Hepatic stellate cell (primary cell): ENCODE measurements at regions not wholly inside any gene's neighbourhood (a gene's known extent, or its start where the extent isn't known, plus 50 kb on each side); places are given as distances from the start of the nearest gene placed in this dataset.
"Not testable (repeated sequence)": the region's sequence is repeated elsewhere in the genome, so short reads cannot be mapped to it uniquely, and the experiment has no call there.

Experiments used
- DNase-seq: peaks from one replicate; pipeline ENCODE4 v3.0.0; 2011; ENCODE audit warnings: low spot score

DNA sequence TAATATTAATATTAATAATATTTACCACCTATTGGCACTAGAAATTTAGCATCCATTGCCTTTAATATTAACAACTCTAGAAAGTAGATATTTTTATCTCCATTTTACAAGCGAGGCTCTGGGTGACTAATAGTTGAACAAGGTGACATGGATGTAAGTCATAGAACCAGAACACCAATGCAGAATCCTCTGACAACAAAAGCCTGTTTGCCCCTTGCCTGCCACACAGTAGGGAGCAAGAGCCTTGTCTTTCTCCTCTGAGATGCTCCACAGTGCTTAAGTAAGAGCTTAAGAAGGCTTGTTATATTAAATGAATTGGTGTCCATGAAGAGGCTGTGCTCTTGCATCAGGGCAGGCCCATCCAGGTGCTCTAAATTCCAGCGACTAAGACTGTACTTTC lies 51.2 kb upstream of the LBX1 start:
- no peak for DNase-seq

DNA sequence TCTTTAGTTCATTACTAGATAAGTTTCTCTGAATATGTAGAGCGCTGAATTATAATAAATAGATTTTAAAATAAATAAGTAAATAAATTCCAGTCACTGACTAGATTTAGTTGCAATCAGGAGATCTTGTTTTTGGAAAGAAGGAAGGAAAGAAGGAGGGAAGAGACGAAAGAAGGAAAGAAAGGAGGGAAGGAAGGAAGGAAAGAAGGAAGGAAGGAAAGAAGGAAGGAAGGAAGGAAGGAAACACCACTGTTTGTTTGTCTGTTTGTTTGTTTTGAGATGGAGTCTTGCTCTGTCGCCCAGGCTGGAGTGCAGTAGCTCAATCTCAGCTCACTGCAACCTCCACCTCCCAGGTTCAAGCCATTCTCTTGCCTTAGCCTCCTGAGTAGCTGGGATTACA lies 51.7 kb upstream of the LBX1 start:
- not testable (repeated sequence) for DNase-seq

DNA sequence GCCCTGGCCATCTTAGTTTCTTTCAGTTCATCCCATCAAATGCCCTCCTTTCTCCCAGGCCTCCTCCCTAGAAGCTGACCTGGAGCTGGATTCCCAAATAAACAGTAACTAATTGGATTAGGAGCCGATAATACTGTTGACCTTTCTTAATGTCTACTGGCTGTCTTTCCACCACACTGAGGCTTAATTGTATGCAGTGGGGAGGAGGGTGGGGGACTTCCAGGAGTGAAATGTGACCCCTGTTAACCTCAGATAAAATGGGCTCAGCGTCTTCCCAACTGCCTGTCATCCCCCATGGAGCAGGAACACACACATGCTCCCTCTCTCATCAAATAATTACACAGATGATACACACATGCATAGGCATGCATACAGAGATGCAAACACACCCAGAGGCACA lies 53.7 kb upstream of the LBX1 start:
- no peak for DNase-seq

DNA sequence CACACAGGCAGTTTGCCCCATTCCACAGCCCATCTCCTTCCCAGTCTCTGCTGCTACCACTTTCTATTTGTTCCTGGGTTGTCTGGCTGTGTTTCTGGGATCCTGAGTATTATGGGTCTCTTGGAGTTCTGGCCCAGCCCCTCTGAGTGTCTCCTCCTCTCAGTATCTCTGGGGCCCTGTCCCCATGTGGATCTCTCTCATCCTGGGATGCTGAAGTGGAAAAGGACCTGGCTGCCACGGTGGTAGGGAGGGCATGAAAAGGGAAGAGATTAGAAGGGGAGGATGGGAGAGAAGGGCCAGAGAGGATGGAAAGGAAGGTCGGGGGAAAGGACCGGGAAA lies 54.5 kb upstream of the LBX1 start:
- DNase-seq, result no peak

DNA sequence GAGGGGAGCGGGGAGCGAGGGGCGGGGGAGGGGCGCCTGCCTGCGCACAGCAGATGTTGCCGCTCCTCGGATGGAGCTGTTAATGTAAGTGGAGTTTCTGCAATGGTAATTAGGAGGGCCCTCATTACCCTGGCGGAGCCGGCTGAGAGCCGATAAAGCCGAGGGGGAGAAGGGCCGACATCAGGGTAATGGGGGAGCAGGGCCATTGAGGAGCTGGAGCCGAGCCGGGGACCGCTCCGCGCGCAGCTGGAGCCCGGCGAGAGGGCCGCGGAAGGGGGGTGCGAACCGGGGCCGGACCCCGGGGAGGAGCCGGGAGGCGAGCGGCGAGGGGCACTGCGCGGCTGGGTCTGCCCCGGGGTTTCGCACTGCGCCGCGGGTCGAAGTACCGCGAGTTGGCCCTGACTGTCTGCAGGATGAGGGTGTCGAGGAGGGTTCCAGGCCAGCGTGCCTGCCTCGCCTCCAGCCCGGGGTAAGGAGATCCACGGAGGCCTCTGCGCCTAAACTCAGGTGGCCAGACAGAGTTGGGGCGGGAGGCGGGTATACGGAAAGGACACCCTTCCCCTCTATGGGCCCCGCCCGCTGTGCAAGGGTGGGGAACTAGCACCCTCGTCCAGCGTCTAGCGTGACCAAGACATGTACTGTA lies 55.0 kb upstream of the LBX1 start:
- DNase-seq, result no peak

DNA sequence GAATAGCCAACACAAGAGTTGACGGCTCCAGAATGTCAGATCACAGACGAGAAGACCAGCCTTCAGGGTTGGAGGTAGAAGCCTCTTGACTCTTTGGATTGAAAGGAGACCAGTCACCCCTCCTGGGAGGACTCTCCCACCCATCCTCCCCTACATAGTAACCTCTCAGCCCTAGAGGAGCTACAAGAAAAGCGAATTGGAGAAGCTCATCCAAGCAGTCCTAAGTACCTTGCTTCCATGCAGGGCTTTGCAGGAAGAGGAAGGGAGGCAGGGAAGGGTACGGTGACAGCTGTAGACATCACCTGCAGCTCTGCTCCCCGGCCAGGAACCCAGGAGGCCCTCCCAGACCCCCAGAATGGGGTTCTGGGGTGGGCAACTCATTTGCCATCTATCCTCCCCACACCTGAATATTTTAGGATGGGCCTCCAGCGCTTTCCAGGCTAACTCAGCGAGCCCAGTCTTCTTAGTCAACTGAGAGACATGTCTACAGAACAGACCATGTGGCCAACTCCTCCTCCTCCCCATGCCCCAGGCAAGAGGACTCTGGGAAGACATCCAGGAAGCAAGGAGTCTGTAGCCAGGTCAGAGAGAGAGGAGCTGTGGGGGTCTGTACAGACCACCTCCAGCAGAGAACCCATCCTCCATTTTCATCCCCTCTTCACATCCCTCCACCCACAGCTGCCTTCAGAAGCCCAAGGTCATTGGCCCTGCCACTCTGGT lies 55.6 kb upstream of the LBX1 start:
- DNase-seq, result no peak

DNA sequence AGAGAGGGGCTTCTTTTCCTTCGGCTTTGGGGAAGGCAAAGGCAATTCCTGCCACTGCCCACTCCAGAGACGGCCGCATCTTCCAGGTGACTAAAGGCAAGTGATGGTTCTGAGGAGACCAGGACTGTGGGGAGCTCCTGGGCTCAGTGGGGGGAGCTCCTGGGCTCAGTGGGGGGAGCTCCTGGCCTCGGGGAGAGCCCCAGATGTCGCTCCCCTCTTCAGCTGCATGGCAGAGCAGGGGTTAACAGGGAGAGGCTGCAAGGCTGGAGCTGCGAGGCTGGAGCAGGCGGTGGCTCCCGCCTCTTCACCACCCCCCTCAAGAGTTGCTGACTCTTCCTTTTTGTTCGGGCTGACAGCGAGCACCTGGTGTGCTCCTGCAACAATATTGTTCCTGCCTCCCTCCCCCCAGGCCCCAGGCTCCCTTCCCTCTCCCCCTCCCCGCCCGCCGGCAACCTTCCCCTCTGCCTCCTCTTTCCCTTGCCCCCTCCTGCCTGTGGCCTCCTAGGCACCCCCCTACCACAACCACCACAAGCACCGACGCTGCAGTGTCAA lies 56.3 kb upstream of the LBX1 start:
- DNase-seq, result no peak

DNA sequence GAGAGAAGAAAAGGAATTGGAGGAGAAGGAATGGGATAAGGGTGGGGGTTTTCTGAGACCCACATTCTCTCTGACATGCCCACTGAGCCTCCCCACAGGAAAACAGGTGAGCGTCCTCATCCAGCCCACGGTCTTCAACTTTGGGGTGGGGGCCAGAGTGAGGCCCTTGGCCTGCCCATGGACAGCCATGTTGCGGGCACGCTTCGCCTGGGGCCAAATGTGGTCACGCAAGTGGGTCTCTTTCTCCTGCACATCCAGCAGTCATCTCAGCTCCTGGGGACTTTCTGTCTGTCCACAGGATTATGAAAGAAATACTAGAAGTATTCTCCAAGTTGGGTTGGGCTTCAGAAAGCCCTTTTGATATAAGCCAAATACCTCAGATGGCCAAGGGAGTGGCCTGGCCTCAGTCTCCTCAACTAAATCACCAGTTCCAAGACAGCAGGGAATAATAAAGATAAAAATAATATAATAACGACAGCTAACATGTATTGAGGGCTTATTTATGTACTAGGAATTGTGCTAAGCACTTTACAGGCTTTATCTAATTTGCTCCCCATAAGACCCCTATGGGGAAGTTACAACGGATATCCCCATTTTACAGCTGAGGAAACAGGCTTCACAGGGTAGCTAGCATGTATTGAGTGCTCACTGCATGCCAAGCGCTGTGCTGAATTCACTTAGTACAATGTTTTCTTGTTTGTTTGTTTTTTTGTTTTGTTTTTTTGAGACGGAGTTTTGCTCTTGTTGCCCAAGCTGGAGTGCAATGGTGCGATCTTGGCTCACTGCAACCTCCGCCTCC lies 57.2 kb upstream of the LBX1 start:
- DNase-seq, result no peak

DNA sequence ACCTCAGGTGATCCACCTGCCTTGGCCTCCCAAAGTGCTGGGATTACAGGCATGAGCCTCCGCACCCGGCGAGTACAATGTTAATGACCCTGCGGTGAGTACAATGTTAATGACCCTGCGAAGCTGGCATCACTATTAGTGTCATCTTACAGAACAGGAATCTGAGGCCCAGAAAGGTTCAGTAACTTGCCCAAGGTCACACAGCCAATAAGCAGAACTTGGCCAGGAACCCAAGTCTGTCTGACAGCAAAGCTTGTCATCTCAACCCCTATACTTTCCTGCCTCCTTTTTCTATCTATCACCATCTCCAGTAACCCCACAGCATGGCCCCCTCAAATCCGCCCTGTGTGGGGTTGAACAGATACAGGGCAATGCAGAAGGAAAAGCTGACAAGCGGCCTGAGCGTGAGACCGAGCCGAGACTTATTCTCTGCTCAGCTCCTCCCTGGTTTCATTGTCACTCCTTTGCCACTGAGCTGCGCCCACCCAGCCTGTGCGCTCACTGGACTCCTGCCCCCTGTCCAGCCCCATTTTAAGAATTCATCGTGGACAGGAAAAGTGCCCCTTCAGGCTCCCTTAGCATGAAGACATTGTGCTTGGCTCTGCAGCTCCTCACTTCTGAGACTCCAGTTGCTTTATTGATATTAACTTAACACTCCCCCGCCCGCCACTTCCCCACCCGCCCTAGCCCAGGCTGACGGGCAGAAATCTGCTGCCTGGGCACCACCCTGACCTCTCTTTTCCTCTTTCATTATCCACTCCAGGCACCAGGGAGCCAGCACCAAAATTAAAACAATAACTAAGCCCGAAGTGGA lies 58.1 kb upstream of the LBX1 start:
- no peak for DNase-seq

DNA sequence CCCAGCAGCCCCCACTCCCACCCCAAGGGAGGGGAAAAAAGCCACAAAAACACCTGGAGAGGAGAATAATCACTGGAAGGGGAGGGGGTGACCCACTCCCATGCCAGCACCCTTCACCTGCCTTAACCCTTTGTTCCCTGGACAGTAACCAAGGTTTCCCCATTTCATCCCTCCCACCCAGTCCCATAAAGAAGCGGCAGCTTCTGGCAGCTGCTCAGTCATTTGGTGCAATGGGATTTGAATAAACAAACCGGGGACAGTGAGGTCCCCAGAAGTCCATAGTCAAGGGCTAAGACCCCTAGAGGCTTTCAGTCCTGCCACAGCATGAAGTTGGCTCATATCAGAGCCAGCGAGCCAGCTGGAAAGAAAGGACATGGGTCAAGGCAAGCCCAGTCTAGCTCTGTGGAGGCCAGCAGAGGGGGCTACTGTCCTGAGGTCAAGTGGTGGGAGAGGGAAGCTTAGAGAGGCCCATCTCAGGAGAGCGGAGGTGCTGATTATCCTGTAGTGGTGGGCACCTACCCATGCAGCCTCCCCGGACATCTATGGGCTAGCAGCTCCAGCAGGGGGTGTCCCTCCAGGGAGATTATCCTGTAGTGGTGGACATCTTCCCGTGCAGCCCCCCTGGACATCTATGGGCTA lies 58.9 kb upstream of the LBX1 start:
- DNase-seq, result peak; percentile 38

DNA sequence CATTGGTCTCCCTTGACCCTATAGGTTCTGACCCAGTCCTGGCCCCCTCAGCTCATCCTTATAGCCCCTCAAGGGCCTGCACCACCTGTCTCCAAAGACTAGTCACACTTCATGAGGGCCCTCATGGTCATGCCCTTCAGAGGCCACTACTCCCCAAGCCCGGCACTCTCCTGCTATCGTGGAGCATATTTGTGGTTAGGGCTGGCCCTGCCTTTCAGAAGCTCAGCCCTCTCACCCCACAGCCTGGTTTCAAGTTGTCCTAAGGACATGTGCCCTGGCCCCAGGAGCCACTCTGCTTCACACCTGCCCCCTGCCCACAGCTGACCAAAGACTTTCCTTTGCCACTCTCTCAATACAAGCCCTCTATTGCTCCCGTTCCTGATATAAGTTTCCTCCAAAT lies 60.3 kb upstream of the LBX1 start:
- DNase-seq, result peak; percentile 19

DNA sequence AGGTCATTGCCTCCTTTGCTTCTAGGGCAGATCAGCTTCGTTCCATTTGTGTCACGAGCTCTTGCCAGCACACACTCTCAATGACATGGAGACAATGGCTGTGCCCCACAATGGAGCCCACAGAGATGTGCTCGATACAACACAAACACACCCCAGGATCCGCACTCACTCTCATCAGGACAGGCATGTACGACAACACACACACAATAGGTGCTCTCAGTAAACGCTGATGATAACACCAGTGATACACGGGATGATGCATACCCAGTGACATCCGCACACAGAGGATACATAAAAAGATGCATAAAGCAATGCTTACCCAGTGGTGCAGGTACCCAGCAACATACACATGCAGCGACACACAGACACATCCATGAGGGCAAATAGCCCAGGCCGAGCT lies 61.2 kb upstream of the LBX1 start:
- DNase-seq, result no peak

DNA sequence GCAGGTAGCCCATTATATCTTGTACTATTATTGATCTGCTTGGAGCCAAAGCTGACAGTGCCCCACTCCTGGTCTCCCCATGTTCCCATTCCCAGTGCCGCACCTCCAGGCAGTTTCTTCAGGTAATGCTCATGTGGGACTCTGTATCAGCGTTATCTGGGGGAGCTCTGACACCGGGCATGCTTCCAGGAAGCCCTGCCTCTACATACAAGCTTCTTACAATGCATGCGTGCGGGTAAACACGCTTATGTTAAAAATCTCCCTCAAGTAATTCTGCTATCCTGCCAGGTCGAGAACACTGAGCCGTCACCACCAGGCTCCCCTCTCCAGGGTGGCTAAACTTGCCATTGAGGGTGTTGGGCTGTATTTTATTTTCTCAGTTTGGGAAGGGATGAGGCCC lies 61.6 kb upstream of the LBX1 start:
- DNase-seq, result no peak

DNA sequence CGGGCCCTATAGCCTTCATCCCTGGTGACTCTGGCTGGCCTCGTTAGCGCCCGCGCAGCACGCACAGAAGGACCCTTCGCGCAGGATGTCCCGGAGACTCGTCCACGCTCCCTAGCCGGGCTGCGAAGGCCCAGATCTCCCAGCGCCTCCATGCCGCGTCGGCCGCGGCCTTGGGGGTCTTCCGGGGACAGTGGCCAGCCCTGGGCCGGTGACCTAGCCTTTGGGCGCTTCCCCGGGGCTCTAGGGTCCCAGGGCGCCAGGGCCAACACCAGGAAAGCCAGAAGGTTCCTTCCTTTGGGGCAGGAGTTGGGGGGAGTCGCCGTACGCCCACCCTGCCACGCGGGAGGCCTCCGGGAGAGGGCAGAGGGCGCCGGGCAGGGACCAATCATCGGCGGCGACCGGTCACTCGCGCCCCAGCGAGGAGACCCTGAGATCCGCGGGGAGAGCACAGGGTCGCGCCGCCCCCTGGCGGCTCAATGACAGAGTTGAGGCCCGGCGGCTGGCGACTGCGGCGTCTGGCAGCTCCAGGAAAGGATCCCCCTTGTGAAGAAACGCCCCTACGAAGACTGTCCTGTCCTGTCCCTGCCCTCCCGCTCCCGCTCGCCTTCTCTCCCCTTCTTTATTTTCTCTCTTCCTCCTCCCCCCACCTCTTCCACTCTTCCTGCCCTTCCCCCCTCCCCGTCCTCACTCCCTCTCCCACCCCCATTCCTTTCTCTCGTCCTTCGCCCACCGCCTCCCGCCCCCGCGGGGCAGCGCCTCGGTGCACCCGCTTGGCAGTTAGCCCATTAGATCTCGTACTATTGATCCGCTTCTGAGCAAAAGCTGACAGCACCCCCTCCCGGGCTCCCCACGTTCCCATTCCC lies 62.3 kb upstream of the LBX1 start:
- peak; percentile 72 for DNase-seq

DNA sequence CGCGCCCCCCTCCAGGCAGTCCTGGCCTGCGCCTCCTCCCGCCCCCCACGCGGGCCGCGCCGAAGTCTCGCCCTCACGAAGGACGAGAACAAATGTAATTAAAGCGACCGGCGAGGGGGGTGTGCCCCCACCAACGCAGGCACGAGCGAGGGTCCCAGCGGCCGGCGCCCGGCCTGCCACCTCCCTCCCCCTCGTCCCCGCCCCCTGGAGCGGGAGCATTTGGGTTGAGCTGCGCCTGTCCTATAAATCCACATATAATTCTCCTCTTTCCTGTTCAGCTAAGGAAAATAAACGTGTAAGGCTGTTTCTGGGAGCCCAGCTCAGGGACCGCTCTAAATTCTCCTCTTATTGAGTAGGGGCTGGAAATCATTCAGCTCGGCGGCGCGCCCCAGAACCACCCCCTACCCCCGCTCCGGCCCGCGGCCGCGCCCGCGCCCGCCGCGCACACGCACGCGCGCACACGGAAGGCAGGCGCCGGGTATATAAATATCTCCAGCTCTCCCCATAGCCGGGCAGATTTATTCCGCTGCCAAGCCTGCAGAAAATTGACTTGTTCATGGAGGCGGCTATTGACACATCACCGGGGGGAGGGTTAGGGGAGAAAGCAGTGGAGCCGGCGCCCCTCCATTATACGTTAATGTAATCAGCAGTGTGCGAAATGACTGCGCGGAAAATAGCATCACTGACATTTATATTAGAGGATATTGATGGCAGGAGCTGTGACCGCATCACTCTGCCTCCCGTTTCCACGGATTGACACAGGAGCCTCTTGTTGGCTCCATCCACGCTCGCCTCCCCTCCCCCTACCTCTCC lies 61.6 kb upstream of the BTRC start:
- DNase-seq, result peak; percentile 21

DNA sequence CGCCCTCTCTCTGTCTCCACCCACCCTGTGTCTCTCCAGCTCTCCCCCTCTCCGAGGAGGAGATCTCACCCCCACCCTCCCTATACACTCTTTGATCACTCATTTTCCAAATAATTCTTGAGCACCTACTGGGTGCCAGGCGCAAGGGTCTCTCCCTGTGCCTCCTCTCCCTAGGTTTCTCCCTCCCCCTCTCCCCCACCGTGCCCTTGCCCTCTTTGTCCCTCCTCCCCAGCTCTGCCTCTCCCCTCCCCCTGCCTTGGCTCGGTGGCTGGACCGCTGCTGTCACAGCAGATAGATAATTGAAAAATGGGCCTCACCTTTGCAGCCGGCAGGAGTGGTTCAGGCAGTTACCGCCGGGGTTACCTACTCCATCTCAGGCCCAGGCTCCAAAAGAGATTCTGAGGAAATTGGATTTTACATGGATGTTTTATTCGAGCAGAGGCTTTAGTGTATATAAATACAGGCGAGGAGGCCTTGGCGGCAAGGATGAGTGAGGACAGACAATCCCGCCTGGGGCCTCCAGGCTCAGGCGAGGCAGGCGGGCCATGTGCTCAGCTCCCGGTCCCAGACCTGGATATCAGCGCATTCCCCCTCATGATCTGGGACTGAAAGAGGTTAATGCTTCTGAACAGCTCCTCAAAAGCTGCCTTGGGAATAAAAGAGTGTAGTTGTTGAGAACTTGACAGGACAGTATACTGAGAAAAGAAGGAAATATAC lies 60.8 kb upstream of the BTRC start:
- no peak for DNase-seq

DNA sequence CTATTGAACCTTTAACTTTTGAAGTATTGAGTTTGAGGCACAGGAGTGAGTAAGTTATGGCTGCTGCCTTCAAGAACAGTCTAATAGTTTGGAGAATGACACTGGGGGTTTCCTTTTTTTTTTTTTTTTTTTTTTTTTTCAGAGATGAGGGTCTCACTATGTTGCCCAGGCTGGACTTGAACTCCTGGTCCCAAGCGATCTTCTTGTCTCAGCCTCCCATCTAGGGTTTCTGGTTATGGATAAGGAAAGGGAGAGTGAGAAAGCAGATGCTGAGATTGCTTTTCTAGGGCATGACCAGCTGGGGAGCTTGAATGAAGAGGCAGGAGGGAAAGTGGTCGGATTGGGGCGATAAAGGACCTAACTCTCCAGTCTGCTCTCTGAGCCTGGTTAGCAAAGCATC lies 59.9 kb upstream of the BTRC start:
- DNase-seq, result no peak

DNA sequence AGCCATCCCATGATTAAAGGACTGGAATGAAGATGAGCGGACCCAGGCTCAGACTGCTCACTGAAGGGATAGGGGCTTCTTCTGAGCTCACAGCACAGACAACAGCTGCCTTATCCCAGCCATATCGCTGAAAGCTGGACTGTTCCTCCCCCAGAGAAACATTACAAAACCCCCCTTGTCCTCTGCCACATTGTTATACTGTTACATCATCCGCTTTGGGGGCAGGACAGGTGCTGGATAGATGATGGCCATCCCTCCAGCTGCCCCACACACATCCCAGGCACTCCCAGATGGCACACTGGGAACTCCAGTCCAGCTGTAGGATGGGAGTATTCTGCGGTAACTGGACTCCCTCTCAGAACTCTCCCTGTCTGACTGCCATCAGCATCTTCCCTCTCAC lies 58.7 kb upstream of the BTRC start:
- no peak for DNase-seq

DNA sequence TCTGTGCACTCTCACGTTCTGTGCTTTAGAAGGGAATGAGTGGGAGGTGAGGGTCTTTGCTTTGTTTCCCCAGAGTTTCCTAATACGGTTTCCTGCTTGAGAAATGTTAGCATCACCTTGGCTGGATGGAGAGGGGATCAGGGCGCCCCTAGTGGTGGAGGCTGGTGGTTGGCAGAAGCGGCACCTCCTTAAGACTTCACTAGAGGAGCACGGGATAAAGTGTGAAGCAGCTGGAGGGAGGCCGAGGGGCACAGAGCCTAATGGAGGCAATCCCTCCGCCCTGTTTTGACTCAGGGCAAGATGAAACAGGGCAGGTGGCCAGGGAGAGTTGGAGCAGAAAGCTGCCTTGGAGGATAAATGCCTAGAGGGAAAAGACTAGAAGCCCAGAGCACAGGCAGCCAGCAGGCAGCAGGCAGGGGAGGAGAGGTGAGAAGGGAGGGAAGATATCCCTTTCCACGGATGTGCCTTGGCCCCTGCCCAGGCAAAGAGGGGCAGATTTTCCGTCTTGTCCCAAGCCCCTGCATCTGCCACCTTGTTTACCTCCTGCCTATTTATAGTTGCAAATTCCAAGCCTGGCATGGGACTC lies 56.0 kb upstream of the BTRC start:
- peak; percentile 74 for DNase-seq
